Effector CD4-positive, alpha-beta T cell (primary cell): ENCODE measurements at regions not wholly inside any gene's neighbourhood (a gene's known extent, or its start where the extent isn't known, plus 50 kb on each side); places are given as distances from the start of the nearest gene placed in this dataset.
A peak's percentile ranks its signal among the peaks of the same experiment; 100 is the strongest.

Experiments
- DNase-seq: peaks from one replicate; pipeline ENCODE4 v3.0.0-alpha.2; 2020

DNA sequence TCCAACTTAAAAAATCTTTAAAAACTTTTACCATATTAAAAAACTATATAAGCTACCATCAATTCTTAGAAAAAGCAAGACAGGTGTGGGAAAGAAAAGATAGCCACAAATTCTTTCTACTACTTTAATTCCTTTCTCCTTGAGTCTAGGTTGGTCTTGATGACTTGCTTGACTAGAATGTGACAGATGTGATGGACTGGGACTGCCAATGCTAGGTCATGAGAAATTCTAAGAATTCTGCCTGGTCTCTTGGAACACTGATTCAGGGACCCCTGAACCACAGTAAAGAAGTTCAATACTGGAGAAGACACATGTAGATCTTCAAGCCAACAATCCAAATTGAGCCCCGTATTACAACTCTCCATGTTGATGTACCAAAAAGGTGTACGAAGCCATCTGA, 326.6 kb upstream of the B3GALT2 start:
- no peak for DNase-seq

DNA sequence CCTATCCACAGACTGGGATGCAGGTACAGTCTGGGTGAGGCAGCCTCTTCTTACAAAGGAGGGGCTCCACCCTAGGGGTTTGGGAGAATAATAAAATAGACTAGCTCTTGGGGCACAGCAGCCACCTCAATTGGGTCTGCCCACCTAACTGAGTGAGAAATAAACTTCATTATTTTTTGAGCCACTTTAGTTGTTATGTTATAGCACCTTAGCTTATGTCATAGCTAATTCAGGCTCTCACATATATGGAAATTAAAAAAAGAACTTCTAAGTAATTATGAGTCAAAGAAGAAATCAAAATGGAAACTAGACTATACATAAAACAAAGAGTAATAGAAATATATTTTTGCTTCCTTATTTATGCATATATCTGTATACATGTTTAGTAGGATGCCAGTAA, 318.5 kb upstream of the B3GALT2 start:
- DNase-seq, result no peak

DNA sequence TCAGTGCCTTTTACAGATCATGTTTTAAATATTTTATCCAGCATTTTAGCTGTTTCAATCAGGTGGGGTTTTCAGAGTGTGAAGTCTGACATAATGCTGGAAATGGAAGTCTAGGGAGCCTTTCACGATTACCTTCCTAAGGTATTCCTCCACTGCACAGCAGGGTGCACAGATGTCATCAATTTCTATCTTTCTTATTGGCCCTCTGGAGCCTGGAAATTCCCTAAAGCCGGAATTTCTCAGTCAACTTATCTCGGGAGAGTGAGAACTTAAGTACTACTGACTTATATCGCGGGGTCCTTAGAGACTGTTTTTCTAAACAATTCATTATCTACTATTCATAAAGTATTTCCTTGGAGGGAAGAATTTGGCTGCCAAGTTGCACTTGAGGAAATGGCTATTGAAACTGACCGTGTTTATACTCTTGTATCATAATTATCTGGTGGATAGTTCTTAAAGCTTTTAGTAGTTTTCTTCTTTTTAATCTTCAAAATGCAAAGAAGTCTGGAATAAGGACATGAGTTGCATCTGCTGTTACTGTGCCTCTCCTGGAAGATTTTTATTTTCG, 311.8 kb upstream of the B3GALT2 start:
- DNase-seq, result no peak

DNA sequence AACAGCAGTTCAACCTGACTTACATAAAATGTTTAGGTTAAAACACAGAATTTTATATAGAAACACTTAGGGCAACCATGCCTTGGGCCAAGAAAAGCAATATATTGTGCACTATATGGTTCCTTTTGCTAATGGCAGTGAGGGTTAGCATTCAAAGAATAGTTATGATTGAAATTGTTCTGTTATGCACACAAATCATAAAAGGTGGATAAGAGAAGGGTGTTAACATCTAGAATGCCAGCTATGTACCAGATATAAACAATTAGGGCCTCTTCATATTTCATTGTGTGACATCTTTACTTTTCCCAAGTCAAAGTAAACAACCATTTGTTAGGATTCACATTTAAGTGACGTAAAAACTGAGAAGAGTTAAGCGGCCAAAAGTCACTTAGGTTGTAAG, 308.0 kb upstream of the B3GALT2 start:
- DNase-seq, result no peak

DNA sequence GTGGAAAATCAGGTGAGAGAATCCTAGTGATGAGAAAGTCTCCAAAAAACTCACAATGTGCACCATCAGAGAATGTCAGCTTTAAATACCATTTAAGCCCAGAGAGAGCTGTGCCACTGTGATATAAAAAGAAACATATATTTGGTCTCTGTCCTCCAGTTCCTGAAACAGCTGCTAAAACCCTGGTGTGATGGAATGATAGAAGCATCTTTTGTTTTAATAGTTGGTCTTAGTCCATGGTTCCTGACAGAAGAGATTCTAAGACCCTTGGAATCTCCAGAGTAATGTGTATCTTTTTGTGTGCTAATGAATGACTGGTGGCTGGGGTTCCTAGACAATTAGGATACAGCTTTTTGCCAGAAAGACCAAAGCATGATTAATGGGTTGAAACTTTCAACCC, 302.8 kb upstream of the B3GALT2 start:
- DNase-seq, result no peak

DNA sequence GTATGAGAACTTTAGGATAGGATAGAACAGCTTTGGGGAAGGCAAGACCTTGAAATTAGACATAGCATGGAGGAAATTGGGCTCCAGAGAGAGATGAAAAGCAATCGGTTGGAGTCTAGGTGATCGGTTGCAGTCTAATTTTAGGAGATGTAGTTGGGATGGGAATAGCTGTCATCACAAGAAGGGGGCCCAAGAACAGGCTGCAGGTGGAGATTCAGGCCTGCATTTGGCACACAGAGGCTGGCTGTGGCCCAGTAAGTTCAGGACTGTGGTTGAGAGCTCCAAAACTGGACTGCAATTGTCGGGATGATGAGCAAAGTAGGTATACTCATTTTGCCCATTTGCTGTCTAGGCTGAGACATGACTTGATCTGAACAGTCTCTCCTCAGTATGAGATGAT, 301.3 kb upstream of the B3GALT2 start:
- DNase-seq, result no peak

DNA sequence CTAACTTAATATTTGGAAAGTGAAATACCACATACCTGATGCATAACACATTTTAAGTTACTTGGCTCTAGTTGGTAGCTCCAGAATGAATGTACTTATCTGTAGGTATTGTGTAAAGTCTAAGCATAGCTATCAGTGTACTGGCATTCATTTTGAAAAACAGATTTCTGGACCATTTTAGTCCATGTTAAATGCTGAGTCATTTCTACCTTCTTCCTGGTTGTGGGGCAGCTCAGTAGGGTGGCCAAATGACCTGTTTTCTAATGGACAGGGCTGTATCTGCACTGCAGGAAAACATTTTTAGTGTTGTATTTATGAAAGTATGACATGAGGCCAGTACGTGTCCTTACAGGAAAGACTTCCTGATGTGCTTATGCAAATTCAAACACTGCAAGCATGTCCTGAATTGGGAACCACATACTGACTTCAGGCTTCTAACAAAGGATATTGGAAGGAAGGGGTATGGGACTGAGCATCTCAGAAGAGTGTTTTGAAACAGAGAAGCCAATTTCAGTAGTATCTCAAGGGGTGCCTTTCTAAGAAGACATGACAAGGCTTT, 300.3 kb upstream of the B3GALT2 start:
- DNase-seq, result no peak

DNA sequence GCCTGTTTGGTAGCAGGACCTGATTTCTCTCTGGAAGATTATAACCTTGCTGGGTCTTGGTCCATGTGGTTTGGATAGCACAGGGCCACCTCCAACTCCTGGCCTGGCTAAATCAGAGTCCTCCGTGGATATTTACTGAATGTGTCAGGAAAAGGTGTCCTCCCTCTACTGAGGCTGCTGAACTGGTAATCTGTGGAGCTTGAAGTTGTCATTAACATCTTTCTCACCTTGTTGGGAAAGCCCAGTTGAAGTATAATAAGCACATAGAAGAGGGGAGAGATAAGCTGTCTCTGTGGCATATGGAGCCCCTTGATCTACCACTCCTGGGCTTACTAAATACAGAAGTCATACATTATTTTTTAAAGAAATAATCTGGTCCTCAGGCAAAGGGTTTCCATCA, 294.3 kb upstream of the B3GALT2 start:
- DNase-seq, result no peak

DNA sequence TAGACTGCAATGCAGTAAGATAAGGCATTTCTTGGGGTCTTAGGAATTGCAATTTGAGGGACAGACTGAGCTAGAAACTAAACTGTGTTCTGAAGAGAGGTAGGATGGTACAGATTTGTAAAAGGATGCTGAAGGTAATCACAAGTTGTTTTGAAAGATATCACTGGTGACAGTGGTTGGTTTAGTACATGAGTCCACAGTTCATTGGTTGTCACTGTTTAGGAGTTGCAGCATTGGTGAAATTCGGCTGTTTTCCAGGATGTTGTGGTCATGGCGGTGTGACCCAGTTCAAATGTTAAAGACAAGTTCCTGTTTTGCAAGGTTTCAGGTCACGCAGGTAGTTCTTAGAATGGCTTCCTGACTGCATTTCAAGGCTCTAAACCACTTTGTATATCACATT, 292.8 kb upstream of the B3GALT2 start:
- DNase-seq, result peak; percentile 59

DNA sequence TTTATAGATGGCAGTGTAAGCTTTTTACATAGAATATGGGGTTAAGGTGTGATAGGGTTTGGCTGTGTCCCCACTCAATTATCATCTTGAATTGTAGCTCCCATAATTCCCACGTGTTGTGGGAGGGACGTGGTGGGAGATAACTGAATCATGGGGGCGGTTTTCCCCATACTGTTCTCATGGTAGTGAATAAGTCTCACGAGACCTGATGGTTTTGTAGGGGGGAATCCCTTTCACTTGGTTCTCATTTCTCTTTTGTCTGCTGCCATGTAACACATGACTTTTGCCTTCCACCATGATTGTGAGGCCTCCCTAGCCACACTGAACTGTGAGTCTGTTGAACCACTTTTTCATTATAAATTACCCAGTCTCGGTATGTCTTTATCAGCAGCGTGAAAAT, 290.3 kb upstream of the B3GALT2 start:
- DNase-seq, result no peak

DNA sequence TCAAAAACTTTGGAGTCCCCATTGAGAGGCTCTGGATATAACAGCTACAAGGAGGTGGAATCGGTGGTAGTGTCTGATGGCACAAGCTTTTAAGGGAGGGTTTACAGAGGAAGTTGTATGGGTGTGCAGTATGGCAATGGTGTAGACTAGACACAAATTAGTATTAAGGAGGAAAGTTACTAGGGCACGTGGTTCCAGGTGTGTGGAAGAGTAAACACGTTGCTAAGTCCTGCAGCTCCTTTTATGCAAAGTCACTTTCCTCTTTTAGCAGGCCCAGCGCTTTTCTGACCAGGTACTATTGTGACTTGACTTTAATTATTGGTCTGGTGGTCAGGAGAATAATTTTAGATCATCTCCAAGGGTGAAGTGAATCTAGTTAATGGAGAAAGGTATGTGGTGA, 287.5 kb upstream of the B3GALT2 start:
- no peak for DNase-seq

DNA sequence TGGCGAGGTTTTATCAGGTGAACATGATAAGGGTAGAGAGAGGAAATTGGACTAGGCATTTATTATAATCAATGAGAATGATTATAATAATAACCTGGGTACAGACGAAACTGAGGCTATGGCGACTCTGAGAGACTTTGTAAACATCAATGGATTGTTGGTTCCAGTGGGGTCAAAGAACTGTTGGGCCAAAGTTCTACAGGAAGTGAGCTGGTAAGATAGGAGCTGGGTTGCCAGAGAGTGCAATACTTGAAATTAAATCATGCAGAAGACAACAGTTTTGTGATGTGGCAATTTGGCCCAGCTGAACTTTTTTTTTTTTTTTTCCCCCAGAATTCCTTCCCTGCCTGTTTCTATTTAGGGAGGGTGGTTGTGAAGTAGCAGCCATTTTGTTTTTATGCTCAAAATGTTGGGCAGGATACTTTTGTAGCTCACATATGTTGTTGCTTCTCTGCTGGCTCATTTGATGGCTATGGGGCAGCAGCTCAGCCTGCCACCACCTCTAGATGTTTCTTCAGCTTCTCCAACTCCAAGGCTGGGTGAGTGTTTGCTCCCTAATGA, 286.5 kb upstream of the B3GALT2 start:
- DNase-seq, result no peak

DNA sequence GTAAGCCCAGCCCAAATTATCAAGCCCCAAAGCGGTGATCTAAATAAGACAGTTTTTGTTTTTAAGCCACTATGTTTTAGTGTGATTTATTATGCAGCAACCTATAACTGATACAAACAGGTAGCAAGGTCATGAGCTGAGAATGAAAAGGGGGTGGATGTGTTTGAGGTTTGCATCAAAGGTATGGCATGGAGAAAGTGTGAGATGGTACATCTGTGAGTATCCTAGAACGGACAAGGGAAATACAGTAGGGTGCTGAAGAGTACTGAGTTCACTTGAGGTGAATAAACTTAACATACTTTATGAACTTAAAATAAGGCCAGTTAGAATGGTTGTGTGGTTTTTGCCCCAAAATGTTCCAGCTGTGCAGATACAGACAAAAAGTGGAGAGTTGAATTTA, 286.0 kb upstream of the B3GALT2 start:
- no peak for DNase-seq

DNA sequence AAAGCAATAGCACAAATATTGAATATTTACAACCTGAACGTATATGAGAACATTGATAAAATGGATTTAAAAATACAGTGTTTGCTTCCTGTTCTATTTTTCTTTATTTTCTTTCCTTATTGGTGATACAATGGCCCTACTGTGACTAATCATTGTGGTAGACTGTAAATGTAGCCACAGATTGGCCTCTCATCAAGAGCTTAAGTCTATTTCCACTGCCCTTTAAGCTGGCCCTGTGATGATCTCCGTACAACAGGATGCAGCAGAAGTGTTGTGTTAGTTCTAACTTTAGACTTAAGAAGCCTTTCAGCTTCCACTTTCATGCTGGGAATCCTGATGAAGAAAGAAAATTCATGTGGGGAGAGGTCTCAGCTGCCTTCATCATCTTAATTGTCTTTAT, 285.6 kb upstream of the B3GALT2 start:
- DNase-seq, result no peak

DNA sequence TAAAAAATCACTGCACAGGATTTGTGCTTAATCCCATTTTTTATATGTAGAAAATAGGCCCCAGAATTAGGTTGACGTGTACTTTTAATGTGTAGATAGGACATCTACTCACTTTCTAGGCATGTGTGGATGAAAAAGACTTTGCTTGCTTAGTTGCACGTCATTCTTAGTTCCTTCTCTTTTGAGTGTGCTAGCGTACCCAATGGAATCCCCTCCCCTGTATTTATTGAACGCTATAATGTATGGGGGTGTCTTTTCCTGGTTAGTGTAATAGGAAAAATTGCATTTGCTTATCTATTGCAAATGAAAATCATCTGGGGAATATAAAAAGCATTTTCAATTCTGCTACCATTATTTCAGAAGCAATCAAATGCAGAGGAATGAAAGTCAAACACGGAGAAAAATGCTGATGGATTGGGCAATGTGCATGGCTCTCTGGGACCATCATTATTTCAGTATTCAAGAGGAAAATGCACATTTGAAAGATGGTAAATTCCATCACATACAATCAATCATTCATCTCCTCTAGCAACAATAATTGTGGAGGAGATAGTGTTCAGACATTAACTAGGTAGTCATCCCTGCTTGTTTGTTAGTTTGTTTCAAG, 277.0 kb upstream of the B3GALT2 start:
- DNase-seq, result no peak

DNA sequence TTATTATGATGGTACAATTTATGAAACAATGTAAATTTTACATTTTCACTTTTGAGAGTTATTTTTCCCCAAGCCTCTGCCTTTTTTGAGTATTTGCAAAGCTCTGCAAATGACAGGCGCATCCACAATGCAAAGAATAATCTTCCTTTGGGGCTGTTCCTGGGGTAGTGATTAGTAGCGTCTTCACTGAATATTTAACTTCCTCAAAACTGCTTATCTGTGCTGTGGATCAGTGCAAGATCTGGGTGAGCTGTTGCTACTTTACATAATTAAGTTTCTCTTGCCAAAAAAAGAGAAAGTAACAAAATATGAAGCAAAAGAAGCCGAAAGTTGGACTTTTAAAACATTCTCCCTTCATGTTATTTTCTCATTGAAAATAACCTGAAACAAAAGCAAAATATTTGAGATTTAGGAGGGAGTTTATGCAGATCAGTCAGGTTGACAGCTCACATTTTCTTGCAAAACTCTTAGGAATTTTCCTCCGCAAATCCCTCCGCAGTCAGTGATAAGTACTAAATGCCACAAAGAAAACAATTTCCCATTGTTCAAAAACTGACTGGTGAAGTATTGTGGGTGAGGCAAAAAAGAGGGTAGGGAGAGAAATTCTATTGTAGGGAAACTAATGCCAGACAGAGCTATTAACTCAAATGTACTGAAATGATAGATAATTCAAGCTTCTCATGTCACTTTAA, 276.4 kb upstream of the B3GALT2 start:
- no peak for DNase-seq

DNA sequence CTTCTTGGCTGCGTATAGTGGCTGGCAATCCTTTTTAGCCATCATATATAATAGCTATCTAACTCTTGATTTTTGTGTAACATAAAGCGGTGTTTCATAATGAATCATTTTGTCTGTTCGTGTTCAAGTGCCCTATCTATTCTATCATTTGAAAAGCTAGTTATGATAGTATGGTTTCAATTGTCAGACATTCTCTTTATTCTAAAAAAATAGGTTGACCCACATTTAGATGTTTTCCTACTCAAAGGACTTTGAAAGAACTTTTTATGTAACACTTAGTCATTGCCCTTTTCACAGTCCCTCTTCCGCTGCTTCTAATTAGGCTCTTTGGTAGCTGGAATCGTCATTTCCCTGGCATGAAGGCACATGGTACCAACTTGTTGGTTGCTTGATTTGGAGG, 272.2 kb upstream of the B3GALT2 start:
- DNase-seq, result no peak

DNA sequence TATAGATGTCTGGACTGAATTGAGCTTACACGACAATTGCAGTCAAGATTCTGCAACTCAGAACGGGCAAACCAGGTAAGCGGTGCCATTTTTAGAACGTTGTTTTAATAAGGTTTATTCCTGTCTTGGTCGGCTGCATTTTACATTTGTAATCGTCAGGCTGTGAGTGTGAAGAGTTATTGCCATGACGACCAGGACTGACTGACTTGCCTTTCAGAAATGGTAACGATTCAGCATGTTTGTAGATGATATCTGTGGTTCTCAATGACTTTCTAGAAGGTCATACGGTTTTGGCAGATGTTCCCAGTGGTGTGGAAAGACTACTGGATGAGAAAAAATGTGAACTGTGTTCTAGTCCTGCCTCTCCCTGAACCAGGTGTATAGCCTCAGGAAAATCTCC, 271.3 kb upstream of the B3GALT2 start:
- peak; percentile 14 for DNase-seq

DNA sequence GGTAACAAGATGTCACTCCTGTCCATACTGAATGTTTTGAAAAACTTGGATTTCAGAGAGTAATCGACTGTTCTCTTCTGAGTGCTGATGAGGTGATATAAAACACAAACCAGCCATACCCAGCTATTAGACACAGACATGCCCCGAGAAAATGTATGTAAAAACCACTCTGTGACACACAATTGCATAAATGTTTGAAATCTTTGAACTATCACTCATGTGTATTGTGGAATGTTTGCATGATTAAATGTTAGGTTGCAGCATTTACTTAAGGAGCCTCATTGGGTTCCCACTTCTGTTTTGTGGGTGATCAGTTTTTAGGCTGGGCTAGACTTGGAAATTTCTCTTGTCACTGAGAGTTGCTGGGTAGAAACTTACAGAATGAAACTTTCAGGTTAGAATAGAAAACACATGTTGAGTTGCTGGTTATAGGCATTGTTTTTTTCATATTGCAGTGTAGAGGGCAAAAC, 270.4 kb upstream of the B3GALT2 start:
- no peak for DNase-seq

DNA sequence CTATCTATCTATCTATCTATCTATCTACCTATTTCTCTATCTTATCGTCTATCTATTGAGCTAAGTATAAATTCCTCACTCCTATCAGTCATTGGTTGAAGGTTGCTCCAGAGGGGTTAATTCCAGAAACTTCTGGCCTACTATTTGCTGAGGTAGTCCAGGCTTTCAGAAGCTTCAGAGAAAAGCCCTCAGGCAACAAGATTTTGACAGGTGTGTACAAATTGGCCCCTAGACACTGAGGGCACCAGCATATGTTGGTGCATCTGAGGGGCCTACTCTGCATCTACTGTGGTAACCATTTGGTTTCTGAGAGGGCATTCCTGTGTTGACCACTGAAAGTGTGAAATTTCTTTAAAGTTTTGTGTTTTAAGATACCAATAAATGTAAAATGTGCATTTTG, 265.2 kb upstream of the B3GALT2 start:
- no peak for DNase-seq

DNA sequence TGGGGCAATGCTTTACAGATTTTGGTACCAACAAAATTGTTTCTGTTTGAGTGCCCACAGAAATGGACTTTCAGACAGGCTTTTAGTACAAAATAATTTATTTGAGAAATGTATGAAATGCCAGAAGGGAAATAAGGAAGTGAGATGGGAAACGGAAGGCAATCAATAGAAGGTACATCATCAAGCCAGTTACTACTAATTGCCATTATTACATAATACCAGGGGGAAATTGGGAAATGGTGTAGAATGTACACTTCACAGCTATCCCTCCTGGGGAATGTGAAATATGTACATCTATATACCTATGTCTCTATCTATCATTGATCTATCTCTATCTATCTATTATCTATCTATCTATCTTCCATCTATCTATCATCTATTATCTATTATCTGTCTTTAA, 264.6 kb upstream of the B3GALT2 start:
- DNase-seq, result no peak

DNA sequence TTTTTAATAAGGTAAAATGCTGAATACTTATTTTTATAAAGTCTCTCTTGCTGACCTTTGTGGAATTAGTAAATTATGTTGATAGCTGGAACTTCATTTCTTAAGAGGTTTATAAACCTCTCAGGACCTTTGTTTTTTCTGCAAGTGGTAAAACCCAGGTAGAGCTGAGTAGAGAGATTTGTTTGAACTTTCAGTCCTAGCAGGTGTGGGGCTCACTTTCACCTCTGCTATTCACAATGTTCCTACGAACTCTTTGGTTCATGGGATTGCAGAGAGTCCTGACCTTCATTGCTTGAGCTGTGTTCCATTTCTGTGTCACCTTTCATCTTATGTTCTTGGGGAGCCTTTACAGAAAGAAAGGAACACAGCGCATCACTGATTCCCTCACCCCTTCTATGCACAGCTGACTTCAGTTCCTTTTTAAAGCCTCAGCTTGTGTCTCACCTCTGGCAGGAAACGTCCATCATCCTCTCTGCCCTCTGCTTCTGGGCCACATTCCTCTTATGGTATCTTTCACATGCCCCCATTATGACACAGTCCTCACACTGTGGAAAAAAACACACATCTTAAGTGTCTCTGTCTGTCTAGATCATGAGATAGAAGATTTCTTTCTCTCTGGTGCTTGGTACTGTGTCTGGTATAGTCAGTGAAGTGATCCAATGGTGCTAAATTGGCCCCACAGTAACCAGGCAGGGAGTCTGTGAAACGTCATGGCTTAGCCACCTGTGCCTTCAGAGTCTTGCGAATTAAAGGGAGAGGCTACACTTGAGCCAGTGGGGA, 262.5 kb upstream of the B3GALT2 start:
- no peak for DNase-seq

DNA sequence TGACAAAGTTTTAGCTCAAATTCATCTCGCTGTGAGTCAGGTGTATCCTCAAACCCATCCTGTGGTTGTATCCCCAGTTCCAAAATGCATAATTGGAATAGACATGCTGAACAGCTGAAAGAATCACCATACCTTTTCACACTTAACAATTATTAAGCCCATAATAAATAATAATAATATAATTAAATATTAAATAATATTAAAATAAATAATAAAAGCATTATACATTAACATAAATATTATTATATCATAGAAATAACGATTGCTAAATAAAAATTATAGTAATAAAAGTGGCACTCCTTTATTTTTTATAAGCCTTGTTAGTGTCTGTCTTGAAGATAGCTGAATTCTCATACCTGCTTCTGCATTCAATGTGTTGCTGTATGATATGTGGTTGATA, 257.5 kb upstream of the B3GALT2 start:
- no peak for DNase-seq
